Pancreas (tissue), 10 donors: ENCODE measurements at regions not wholly inside any gene's neighbourhood (a gene's known extent, or its start where the extent isn't known, plus 50 kb on each side); places are given as distances from the start of the nearest gene placed in this dataset.

Source experiments
- ATAC-seq, 4 donors: fragments of 200-7000 bp; cut with Tn5 transposase; one replicate each; pipeline versions ENCODE4 v1.8.0 to v1.9.1; 2020; ENCODE audit warnings: mild to moderate bottlenecking in 4 of 4, moderate library complexity in 4 of 4
- DNase-seq, 6 donors: peaks; one replicate each; pipeline ENCODE4 v3.0.0-alpha.2; 2020
- FAIRE-seq: peaks from 2 replicates; lab custom pipeline; 2012; peaks lifted over from hg19 to GRCh38; lab: Jason Lieb, UNC
- H3K27ac ChIP-seq, 4 donors: fragments of 200-600 bp; sonication (generic); 1 replicate in 3 of 4; 2 replicates in 1 of 4; pipeline versions ENCODE4 v1.5.0 to v1.8.0; 2020
- H3K27me3 ChIP-seq, 4 donors: fragments of 200-600 bp; one replicate each; pipeline ENCODE4 v1.8.0; 2021
- H3K36me3 ChIP-seq, 3 donors: fragments of 200-600 bp; sonication (generic) in 1 of 3; one replicate each; pipeline versions ENCODE4 v1.5.0 to v1.8.0; 2020 to 2021
- H3K4me1 ChIP-seq, 3 donors: fragments of 200-600 bp; one replicate each; pipeline ENCODE4 v1.8.0; 2021
- H3K4me3 ChIP-seq, 4 donors: fragments of 200-600 bp; sonication (generic) in 2 of 4; one replicate each; pipeline versions ENCODE4 v1.5.0 to v1.8.0; 2020 to 2021
- H3K9me3 ChIP-seq, 4 donors: fragments of 200-600 bp; one replicate each; pipeline ENCODE4 v1.8.0; 2021
- WGBS, 2 donors: extraction: QIAGEN DNeasy Blood & Tissue Kit; methylation state at CpG; one replicate each; pipeline ENCODE4 v1.1.7; 2013; 5-methylcytosine and 5-hydroxymethylcytosine counted together
- intact Hi-C, 3 donors: fragments of 100-400 bp; cut with DNase I; formaldehyde crosslinking; loops; one replicate each; pipeline versions ENCODE4 v1.11.1 to v1.14.2; 2022
- TF ChIP-seq, protein P1 (sequence below), 4 donors: fragments of 200-600 bp; sonication (generic) in 3 of 4; IDR thresholded peaks; one replicate each; pipeline versions ENCODE4 v1.5.0 to v1.8.0; 2021; ENCODE audit warnings: antibody characterized with exemption in 4 of 4
- donor health status: healthy with polysubstance abuse.
- donor health status: DM: no; HTN: no; CAD: no; lungs with moderate emphysema.
- donor health status: DM: no; HTN: no; CAD: no.
- donor health status: control.
- donor health status: control.
- donor health status: Bipolar disorder and iron deficiency.
- donor health status: DM: yes; HTN: yes; CAD: no.
- donor health status: DM: no; HTN: no; CAD: no.
- donor health status: DM: no; HTN: no; CAD: no.
- donor health status: DM: yes; HTN: yes; CAD: no.

- Histone ChIP-seq H3K9me3 (no peaks in the 10 kb centered on the region), H3K36me3 (no peaks in the 10 kb centered on the region), H3K27ac (no peak overlapping the region), H3K27me3 (no peaks in the 10 kb centered on the region), H3K4me1 (no peaks in the 10 kb centered on the region), H3K4me3 (no peak overlapping the region)
- DNase-seq (peak; percentile 61 to 73 (median 67)), ATAC-seq (peak; percentile 98 to 99 (median 99)), FAIRE-seq (no peak)
- TF ChIP-seq, protein P1, sequence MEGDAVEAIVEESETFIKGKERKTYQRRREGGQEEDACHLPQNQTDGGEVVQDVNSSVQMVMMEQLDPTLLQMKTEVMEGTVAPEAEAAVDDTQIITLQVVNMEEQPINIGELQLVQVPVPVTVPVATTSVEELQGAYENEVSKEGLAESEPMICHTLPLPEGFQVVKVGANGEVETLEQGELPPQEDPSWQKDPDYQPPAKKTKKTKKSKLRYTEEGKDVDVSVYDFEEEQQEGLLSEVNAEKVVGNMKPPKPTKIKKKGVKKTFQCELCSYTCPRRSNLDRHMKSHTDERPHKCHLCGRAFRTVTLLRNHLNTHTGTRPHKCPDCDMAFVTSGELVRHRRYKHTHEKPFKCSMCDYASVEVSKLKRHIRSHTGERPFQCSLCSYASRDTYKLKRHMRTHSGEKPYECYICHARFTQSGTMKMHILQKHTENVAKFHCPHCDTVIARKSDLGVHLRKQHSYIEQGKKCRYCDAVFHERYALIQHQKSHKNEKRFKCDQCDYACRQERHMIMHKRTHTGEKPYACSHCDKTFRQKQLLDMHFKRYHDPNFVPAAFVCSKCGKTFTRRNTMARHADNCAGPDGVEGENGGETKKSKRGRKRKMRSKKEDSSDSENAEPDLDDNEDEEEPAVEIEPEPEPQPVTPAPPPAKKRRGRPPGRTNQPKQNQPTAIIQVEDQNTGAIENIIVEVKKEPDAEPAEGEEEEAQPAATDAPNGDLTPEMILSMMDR (IDR thresholded peaks at IDR 0.05) = peak; percentile 13 to 40 (median 25)
- 41 to 43% methylated on average over 4 of the region's 4 CpGs for WGBS, 2 donors
- intact Hi-C loops = no loop called here
Measured at GRCh38 chr9:90458485-90458884, 184.1 kb downstream of the DIRAS2 start.

- intact Hi-C loops = no loop called here
- H3K36me3 ChIP-seq = no peaks in the 10 kb centered on the region
- no peaks in the 10 kb centered on the region for H3K4me1 ChIP-seq
- WGBS, 2 donors = 51 to 63% methylated on average over 4 of the region's 4 CpGs
- H3K27ac ChIP-seq = no peak overlapping the region
- no peak overlapping the region for H3K4me3 ChIP-seq
- no peaks in the 10 kb centered on the region for H3K27me3 ChIP-seq
- TF ChIP-seq, protein P1 (IDR thresholded peaks at IDR 0.05) = no peak
- FAIRE-seq (no peak), DNase-seq (no peak), ATAC-seq (no peak)
- no peaks in the 10 kb centered on the region for H3K9me3 ChIP-seq
Measured at GRCh38 chr9:90459321-90459720, 183.3 kb downstream of the DIRAS2 start.

- peak in 1 of 4 donors; percentile 23 for ATAC-seq
- H3K27me3 ChIP-seq = no peaks in the 10 kb centered on the region
- no peak for FAIRE-seq
- no peak overlapping the region for H3K4me3 ChIP-seq
- intact Hi-C loops = no loop called here
- H3K27ac ChIP-seq = no peak overlapping the region
- TF ChIP-seq, protein P1 (IDR thresholded peaks at IDR 0.05) = no peak
- 56 to 61% methylated on average over 7 of the region's 7 CpGs for WGBS, 2 donors
- H3K4me1 ChIP-seq = no peaks in the 10 kb centered on the region
- DNase-seq = no peak
- no peaks in the 10 kb centered on the region for H3K9me3 ChIP-seq
- no peaks in the 10 kb centered on the region for H3K36me3 ChIP-seq
Measured at GRCh38 chr9:90460220-90460619, 182.4 kb downstream of the DIRAS2 start.

DNA sequence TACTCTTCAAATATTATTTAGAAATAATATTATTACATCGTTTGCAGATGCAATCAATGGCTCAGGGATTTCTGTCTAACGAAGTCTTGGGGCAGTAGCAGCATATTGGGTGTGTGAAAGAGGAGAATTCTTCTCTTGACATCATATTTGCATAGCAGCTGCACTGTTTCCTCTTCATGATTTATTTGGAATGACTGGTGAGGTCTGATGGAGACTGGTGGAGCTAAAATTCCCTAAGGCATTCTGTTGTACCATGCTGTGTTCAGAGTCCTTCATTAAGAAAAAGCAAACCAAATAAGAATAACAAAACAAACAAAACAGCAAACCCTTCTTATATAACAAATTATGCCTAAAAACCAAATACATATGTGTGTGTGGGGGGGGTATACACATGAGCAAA lies 177.6 kb downstream of the DIRAS2 start:
- DNase-seq (no peak), ATAC-seq (no peak), FAIRE-seq (no peak)
- no peak overlapping the region for H3K27ac ChIP-seq
- TF ChIP-seq, protein P1 (IDR thresholded peaks at IDR 0.05) = no peak
- intact Hi-C loops = no loop called here
- H3K9me3 ChIP-seq = no peaks in the 10 kb centered on the region
- WGBS, 2 donors = 25 to 29% methylated on average over 2 of the region's 2 CpGs
- no peaks in the 10 kb centered on the region for H3K4me1 ChIP-seq
- H3K36me3 ChIP-seq = no peaks in the 10 kb centered on the region
- H3K4me3 ChIP-seq = no peak overlapping the region
- no peaks in the 10 kb centered on the region for H3K27me3 ChIP-seq

DNA sequence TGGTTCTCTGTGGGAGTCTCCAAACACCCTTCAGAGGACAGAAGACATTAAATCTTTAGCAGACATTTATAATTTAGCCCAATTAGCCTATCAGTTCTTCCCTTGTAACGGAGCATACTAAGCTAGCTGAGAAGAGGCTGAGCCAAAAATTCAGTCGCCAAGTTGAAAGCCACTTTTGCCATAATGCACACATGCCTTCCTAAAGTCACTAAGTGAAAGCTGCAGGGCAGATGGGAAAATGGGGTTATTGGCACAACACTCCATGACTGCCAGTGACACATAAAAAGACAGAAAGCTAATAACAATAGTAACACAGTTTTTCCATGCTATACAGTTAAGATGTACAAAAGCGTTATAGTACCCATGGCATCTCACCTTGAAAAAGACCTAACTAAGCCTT lies 176.2 kb downstream of the DIRAS2 start:
- Histone ChIP-seq H3K9me3 (no peaks in the 10 kb centered on the region), H3K27me3 (no peaks in the 10 kb centered on the region), H3K36me3 (no peaks in the 10 kb centered on the region), H3K4me3 (no peak overlapping the region), H3K27ac (no peak overlapping the region), H3K4me1 (no peaks in the 10 kb centered on the region)
- FAIRE-seq = no peak
- TF ChIP-seq, protein P1 (IDR thresholded peaks at IDR 0.05) = no peak
- no peak for ATAC-seq
- intact Hi-C loops = no loop called here
- DNase-seq = no peak
- 81 to 83% methylated on average over 3 of the region's 3 CpGs for WGBS, 2 donors
